GM23338 (cell line): ENCODE measurements at regions not wholly inside any gene's neighbourhood (a gene's known extent, or its start where the extent isn't known, plus 50 kb on each side); places are given as distances from the start of the nearest gene placed in this dataset.

ENCODE experiments used
- ATAC-seq: fragments of 200-7000 bp; cut with Tn5 transposase; 3 replicates; pipeline ENCODE4 v1.9.1; 2020
- DNase-seq: peaks from one replicate; pipeline ENCODE4 v3.0.0-alpha.2; 2015; ENCODE audit warnings: low spot score
- H2AFZ ChIP-seq: fragments of 200-600 bp; sonication (generic); 2 replicates; pipeline ENCODE4 v1.8.0; 2016; ENCODE audit warnings: antibody characterized with exemption, mild to moderate bottlenecking, moderate library complexity
- H3F3A ChIP-seq: fragments of 200-600 bp; sonication (generic); replicated peaks from 2 replicates; pipeline ENCODE4 v1.8.0; 2017; ENCODE audit warnings: antibody characterized with exemption, mixed run types, low read depth
- H3K27ac ChIP-seq: fragments of 200-600 bp; sonication (generic); 2 replicates; pipeline ENCODE4 v1.6.1; 2016; ENCODE audit warnings: low read depth
- H3K27me3 ChIP-seq: fragments of 200-600 bp; sonication (generic); 2 replicates; pipeline ENCODE4 v1.8.0; 2016; ENCODE audit warnings: mild to moderate bottlenecking, mixed run types, moderate library complexity; ENCODE audit not compliant: insufficient read depth
- H3K36me3 ChIP-seq: fragments of 200-600 bp; sonication (generic); 2 replicates; pipeline ENCODE4 v1.8.0; 2016; ENCODE audit warnings: mild to moderate bottlenecking; ENCODE audit not compliant: insufficient read depth
- H3K4me1 ChIP-seq: fragments of 200-600 bp; sonication (generic); 2 replicates; pipeline ENCODE4 v1.8.0; 2016; ENCODE audit warnings: mild to moderate bottlenecking, moderate library complexity; ENCODE audit not compliant: insufficient read depth
- H3K4me2 ChIP-seq: fragments of 200-600 bp; sonication (generic); 2 replicates; pipeline ENCODE4 v1.7.1; 2017; ENCODE audit warnings: mixed run types
- H3K4me3 ChIP-seq: fragments of 200-600 bp; sonication (generic); 2 replicates; pipeline ENCODE4 v1.6.1; 2016; ENCODE audit warnings: mixed run types
- H3K79me2 ChIP-seq: fragments of 200-600 bp; sonication (generic); replicated peaks from 2 replicates; pipeline ENCODE4 v1.8.0; 2017; ENCODE audit warnings: mild to moderate bottlenecking; ENCODE audit not compliant: insufficient read depth
- H3K9me2 ChIP-seq: fragments of 200-600 bp; sonication (generic); 2 replicates; pipeline ENCODE4 v1.8.0; 2017; ENCODE audit not compliant: insufficient read depth
- H4K20me1 ChIP-seq: fragments of 200-600 bp; sonication (generic); replicated peaks from 2 replicates; pipeline ENCODE4 v1.8.0; 2017; ENCODE audit warnings: mild to moderate bottlenecking; ENCODE audit not compliant: insufficient read depth
- H3K27ac Mint-ChIP-seq: 2 replicates; pipeline ENCODE4 v1.8.0; 2020; ENCODE audit warnings: inconsistent platforms, mild to moderate bottlenecking, moderate library complexity, mixed read lengths
- H3K27me3 Mint-ChIP-seq: 3 replicates; pipeline ENCODE4 v1.8.0; 2022; ENCODE audit warnings: low read depth, mild to moderate bottlenecking, moderate library complexity, mixed read lengths, inconsistent platforms; ENCODE audit not compliant: insufficient read depth, poor library complexity
- H3K36me3 Mint-ChIP-seq: 3 replicates; pipeline ENCODE4 v1.8.0; 2021; ENCODE audit warnings: low read depth, mild to moderate bottlenecking, inconsistent platforms, moderate library complexity, mixed read lengths
- H3K4me1 Mint-ChIP-seq: 3 replicates; pipeline ENCODE4 v1.8.0; 2020; ENCODE audit warnings: mild to moderate bottlenecking, inconsistent platforms, mixed read lengths
- H3K4me3 Mint-ChIP-seq: 3 replicates; pipeline ENCODE4 v1.8.0; 2021; ENCODE audit warnings: moderate library complexity, mild to moderate bottlenecking, inconsistent platforms, mixed read lengths
- H3K9me3 Mint-ChIP-seq: 3 replicates; pipeline ENCODE4 v1.8.0; 2020; ENCODE audit warnings: moderate library complexity, mild to moderate bottlenecking, inconsistent platforms, mixed read lengths
- EZH2 ChIP-seq: fragments of 200-600 bp; sonication (generic); IDR thresholded peaks from one replicate; pipeline ENCODE4 v1.8.0; 2017; ENCODE audit warnings: antibody characterized with exemption, mild to moderate bottlenecking, low read depth; ENCODE audit not compliant: unreplicated experiment
- EZH2phosphoT487 ChIP-seq: fragments of 200-600 bp; sonication (generic); IDR thresholded peaks from one replicate; pipeline ENCODE4 v1.8.1; 2018; ENCODE audit warnings: antibody characterized with exemption; ENCODE audit not compliant: unreplicated experiment
- JUNB ChIP-seq: IDR thresholded peaks from one replicate; pipeline ENCODE4 v1.6.1; 2016; ENCODE audit warnings: antibody characterized with exemption; ENCODE audit not compliant: unreplicated experiment
- NANOG ChIP-seq: IDR thresholded peaks from 2 replicates; pipeline ENCODE4 v1.6.1; 2016; ENCODE audit warnings: antibody characterized with exemption, borderline replicate concordance
- POLR2AphosphoS5 ChIP-seq: IDR thresholded peaks from 2 replicates; pipeline ENCODE4 v1.6.1; 2016; ENCODE audit warnings: antibody characterized with exemption, low read depth
- STAT1 ChIP-seq: IDR thresholded peaks from one replicate; pipeline ENCODE4 v1.6.1; 2016; ENCODE audit warnings: antibody characterized with exemption; ENCODE audit not compliant: unreplicated experiment
- ZNF114 ChIP-seq: fragments of 250-450 bp; sonication (Bioruptor Pico); IDR thresholded peaks from 2 replicates; pipeline ENCODE4 v1.5.0; 2020; ENCODE audit warnings: mild to moderate bottlenecking, moderate library complexity
- ZNF331 ChIP-seq: fragments of 250-450 bp; sonication (Bioruptor Pico); IDR thresholded peaks from 2 replicates; pipeline ENCODE4 v1.5.0; 2020; ENCODE audit warnings: low read depth, mild to moderate bottlenecking, moderate library complexity
- TF ChIP-seq, protein P1 (sequence below): IDR thresholded peaks from 2 replicates; pipeline ENCODE4 v1.6.1; 2016; ENCODE audit warnings: antibody characterized with exemption
- TF ChIP-seq, protein P2 (sequence below), 2 experiments: fragments of 200-600 bp in 1 of 2; sonication (generic) in 1 of 2; conservative IDR thresholded peaks; 2 replicates each; pipeline versions ENCODE4 v1.5.1 to v1.6.1; 2016 to 2017; ENCODE audit warnings: antibody characterized with exemption in 2 of 2, low read depth in 2 of 2, mild to moderate bottlenecking in 2 of 2, moderate library complexity in 1 of 2
- TF ChIP-seq, protein P3 (sequence below): IDR thresholded peaks from one replicate; pipeline ENCODE4 v1.6.1; 2018; ENCODE audit warnings: antibody characterized with exemption; ENCODE audit not compliant: unreplicated experiment

DNA sequence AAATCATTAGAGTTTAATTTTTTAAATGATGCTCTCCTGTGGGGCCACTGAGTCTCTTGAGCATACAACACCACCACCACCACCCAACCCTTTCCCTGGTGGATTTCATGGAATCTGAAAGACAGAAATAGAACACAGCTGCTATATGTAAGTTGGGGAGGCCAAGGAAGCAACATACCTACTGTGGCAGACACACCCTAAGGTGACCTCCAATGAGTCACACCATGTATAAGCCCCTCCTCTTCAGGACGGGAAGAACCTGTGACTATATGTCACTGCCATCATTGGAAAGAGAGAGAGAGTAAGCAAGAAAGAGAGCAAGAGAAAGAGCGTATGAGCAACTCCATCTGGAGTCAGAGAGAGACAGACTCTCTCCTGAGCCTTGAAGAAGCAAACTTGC lies 172.4 kb upstream of the NFE2L3 start (continued):
- TF ChIP-seq EZH2phosphoT487 (no peak), ZNF331 (no peak), POLR2AphosphoS5 (no peak)
- TF ChIP-seq, protein P1, sequence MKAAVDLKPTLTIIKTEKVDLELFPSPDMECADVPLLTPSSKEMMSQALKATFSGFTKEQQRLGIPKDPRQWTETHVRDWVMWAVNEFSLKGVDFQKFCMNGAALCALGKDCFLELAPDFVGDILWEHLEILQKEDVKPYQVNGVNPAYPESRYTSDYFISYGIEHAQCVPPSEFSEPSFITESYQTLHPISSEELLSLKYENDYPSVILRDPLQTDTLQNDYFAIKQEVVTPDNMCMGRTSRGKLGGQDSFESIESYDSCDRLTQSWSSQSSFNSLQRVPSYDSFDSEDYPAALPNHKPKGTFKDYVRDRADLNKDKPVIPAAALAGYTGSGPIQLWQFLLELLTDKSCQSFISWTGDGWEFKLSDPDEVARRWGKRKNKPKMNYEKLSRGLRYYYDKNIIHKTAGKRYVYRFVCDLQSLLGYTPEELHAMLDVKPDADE, result no peak
- TF ChIP-seq, protein P2, sequence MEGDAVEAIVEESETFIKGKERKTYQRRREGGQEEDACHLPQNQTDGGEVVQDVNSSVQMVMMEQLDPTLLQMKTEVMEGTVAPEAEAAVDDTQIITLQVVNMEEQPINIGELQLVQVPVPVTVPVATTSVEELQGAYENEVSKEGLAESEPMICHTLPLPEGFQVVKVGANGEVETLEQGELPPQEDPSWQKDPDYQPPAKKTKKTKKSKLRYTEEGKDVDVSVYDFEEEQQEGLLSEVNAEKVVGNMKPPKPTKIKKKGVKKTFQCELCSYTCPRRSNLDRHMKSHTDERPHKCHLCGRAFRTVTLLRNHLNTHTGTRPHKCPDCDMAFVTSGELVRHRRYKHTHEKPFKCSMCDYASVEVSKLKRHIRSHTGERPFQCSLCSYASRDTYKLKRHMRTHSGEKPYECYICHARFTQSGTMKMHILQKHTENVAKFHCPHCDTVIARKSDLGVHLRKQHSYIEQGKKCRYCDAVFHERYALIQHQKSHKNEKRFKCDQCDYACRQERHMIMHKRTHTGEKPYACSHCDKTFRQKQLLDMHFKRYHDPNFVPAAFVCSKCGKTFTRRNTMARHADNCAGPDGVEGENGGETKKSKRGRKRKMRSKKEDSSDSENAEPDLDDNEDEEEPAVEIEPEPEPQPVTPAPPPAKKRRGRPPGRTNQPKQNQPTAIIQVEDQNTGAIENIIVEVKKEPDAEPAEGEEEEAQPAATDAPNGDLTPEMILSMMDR (conservative IDR thresholded peaks at IDR 0.05; ENCODE audit: low read depth in 2 of 2), result no peak

DNA sequence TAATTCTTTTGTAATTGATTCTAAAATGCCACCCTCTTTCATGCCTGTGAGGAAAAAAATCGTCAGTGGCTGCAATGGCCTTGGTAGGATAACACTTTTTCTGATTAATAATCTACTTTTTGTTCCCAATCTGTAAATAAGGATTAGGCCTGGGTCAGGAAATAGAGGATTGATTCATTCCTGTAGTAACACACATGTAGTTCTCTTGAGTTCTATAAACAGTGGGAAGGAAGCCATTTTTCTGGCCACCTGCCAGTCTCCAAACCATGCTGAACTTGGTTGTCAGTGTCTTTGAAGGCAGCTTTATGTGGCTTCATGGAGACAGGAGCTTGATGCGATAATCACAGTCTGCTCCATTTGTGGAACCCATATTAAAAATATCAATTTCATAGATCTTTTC lies 169.3 kb upstream of the NFE2L3 start:
- no peaks in the 10 kb centered on the region; the same call in 2 of the 3 replicates for H3K4me1 Mint-ChIP-seq
- no peaks in the 10 kb centered on the region for H3K79me2 ChIP-seq
- H3K4me3 ChIP-seq, result no peak overlapping the region
- DNase-seq (no peak), ATAC-seq (no peak)
- H4K20me1 ChIP-seq, result no peaks in the 10 kb centered on the region
- no peaks in the 10 kb centered on the region for H3K9me2 ChIP-seq
- H3K4me1 ChIP-seq, result no peaks in the 10 kb centered on the region
- H3K27ac ChIP-seq, result no peak overlapping the region
- no peaks in the 10 kb centered on the region for H3K27me3 ChIP-seq
- H3K27me3 Mint-ChIP-seq, result peaks cover 2% of the 10 kb centered on the region
- no peaks in the 10 kb centered on the region for H3K36me3 ChIP-seq
- no peak overlapping the region; the same call in 1 of the 2 replicates for H2AFZ ChIP-seq
- no peak overlapping the region for H3K4me3 Mint-ChIP-seq
- no peaks in the 10 kb centered on the region for H3K36me3 Mint-ChIP-seq
- no peak overlapping the region for H3K27ac Mint-ChIP-seq
- no peaks in the 10 kb centered on the region for H3F3A ChIP-seq
- H3K9me3 Mint-ChIP-seq, result 0 out of 3 replicates have a peak, but pooled peaks cover under 1% of the 10 kb centered on the region
- H3K4me2 ChIP-seq, result no peak overlapping the region
- TF ChIP-seq, protein P1, result no peak
- no peak for TF ChIP-seq EZH2phosphoT487
- no peak for TF ChIP-seq NANOG
- TF ChIP-seq EZH2, result no peak
- no peak for TF ChIP-seq STAT1
- TF ChIP-seq, protein P3, sequence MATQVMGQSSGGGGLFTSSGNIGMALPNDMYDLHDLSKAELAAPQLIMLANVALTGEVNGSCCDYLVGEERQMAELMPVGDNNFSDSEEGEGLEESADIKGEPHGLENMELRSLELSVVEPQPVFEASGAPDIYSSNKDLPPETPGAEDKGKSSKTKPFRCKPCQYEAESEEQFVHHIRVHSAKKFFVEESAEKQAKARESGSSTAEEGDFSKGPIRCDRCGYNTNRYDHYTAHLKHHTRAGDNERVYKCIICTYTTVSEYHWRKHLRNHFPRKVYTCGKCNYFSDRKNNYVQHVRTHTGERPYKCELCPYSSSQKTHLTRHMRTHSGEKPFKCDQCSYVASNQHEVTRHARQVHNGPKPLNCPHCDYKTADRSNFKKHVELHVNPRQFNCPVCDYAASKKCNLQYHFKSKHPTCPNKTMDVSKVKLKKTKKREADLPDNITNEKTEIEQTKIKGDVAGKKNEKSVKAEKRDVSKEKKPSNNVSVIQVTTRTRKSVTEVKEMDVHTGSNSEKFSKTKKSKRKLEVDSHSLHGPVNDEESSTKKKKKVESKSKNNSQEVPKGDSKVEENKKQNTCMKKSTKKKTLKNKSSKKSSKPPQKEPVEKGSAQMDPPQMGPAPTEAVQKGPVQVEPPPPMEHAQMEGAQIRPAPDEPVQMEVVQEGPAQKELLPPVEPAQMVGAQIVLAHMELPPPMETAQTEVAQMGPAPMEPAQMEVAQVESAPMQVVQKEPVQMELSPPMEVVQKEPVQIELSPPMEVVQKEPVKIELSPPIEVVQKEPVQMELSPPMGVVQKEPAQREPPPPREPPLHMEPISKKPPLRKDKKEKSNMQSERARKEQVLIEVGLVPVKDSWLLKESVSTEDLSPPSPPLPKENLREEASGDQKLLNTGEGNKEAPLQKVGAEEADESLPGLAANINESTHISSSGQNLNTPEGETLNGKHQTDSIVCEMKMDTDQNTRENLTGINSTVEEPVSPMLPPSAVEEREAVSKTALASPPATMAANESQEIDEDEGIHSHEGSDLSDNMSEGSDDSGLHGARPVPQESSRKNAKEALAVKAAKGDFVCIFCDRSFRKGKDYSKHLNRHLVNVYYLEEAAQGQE, result no peak
- no peak for TF ChIP-seq ZNF331
- TF ChIP-seq JUNB, result no peak
- TF ChIP-seq ZNF114 (CRISPR knock-in tag), result no peak
- TF ChIP-seq, protein P2 (conservative IDR thresholded peaks at IDR 0.05; ENCODE audit: low read depth in 2 of 2), result no peak
